ENCODE measurements at regions not wholly inside any gene's neighbourhood (a gene's known extent, or its start where the extent isn't known, plus 50 kb on each side); places are given as distances from the start of the nearest gene placed in this dataset.
A peak's percentile ranks its signal among the peaks of the same experiment; 100 is the strongest.
"Not testable (repeated sequence)": the region's sequence is repeated elsewhere in the genome, so short reads cannot be mapped to it uniquely, and the experiment has no call there.

- H3K4me1 ChIP-seq (ENCODE audit: control insufficient read depth in 1 of 2, insufficient read depth in 2 of 2, low read length in 2 of 2) = no peaks in the 10 kb centered on the region
- no CpG with 5 or more reads among the region's 4 CpGs for WGBS (ENCODE audit: extremely low coverage, insufficient coverage, insufficient read length)
- no peak overlapping the region for H3K23ac ChIP-seq (ENCODE audit: low read length)
- H3K79me1 ChIP-seq (ENCODE audit: low read length) = no peaks in the 10 kb centered on the region
- H3K79me2 ChIP-seq (ENCODE audit: control insufficient read depth, insufficient read depth, low read length, poor library complexity) = no peaks in the 10 kb centered on the region
- no peak overlapping the region for H3K9ac ChIP-seq (ENCODE audit: low read length)
- no peak overlapping the region for H2AFZ ChIP-seq (ENCODE audit: insufficient read depth, low read length, poor library complexity)
- no peak overlapping the region for H4K12ac ChIP-seq (ENCODE audit: low read depth, low read length)
- no peak overlapping the region for H3K14ac ChIP-seq (ENCODE audit: low read length)
- DNase-seq = no peak
- no peak overlapping the region for H3K4me2 ChIP-seq (ENCODE audit: low read length)
- H2AK5ac ChIP-seq (ENCODE audit: low read length) = no peak overlapping the region
- H3K36me3 ChIP-seq (ENCODE audit: control insufficient read depth in 1 of 2, insufficient read depth in 2 of 2, low read length in 2 of 2) = no peaks in the 10 kb centered on the region
- no peak overlapping the region for H2BK12ac ChIP-seq (ENCODE audit: low read length)
- H3K27me3 ChIP-seq (ENCODE audit: insufficient read depth, low read length) = no peaks in the 10 kb centered on the region
- no peak overlapping the region for H3K4ac ChIP-seq (ENCODE audit: low read depth, low read length)
- H3K18ac ChIP-seq (ENCODE audit: low read length) = no peak overlapping the region
- no peaks in the 10 kb centered on the region for H3K9me3 ChIP-seq (ENCODE audit: insufficient read depth, low read depth, low read length)
- H2BK120ac ChIP-seq (ENCODE audit: insufficient read depth, low read length, poor library complexity) = no peak overlapping the region
- no peak overlapping the region for H3K4me3 ChIP-seq (ENCODE audit: low read depth, low read length)
- no peak overlapping the region for H4K91ac ChIP-seq (ENCODE audit: low read depth, low read length)
- H4K8ac ChIP-seq (ENCODE audit: low read depth, low read length) = no peak overlapping the region
- no peak overlapping the region for H3K27ac ChIP-seq (ENCODE audit: low read depth, low read length)
- no peak overlapping the region for H2BK5ac ChIP-seq (ENCODE audit: low read depth, low read length, poor library complexity)
Observed at GRCh38 chr9:34773306-34773910, 63.5 kb upstream of the CCL21 start.

DNA sequence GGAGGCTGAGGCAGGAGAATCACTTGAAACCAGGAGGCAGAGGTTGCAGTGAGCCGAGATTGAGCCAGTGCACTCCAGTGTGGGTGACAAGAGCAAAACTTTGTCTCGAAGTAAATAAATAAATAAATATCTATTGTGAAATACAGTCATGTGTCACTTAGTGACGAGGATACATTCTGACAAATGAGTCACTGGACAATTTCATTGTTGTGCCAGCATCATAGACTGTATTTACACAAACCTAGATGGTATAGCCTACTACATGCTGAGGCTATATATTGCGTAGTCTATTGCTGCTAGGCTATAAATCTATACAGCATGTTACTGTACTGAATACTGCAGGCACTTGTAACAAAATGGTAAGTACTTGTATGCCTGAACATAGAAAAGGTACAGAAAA is 61.1 kb upstream of the CCL21 start:
- no peak overlapping the region for H2BK120ac ChIP-seq (ENCODE audit: insufficient read depth, low read length, poor library complexity)
- no peak overlapping the region for H3K9ac ChIP-seq (ENCODE audit: low read length)
- H3K79me1 ChIP-seq (ENCODE audit: low read length) = no peaks in the 10 kb centered on the region
- H4K8ac ChIP-seq (ENCODE audit: low read depth, low read length) = no peak overlapping the region
- H2BK5ac ChIP-seq (ENCODE audit: low read depth, low read length, poor library complexity) = no peak overlapping the region
- H3K4me2 ChIP-seq (ENCODE audit: low read length) = no peak overlapping the region
- H3K23ac ChIP-seq (ENCODE audit: low read length) = no peak overlapping the region
- H3K18ac ChIP-seq (ENCODE audit: low read length) = no peak overlapping the region
- H4K12ac ChIP-seq (ENCODE audit: low read depth, low read length) = no peak overlapping the region
- no peaks in the 10 kb centered on the region for H3K27me3 ChIP-seq (ENCODE audit: insufficient read depth, low read length)
- no peak overlapping the region for H2AK5ac ChIP-seq (ENCODE audit: low read length)
- no peaks in the 10 kb centered on the region for H3K36me3 ChIP-seq (ENCODE audit: control insufficient read depth in 1 of 2, insufficient read depth in 2 of 2, low read length in 2 of 2)
- no peaks in the 10 kb centered on the region for H3K9me3 ChIP-seq (ENCODE audit: insufficient read depth, low read depth, low read length)
- H3K14ac ChIP-seq (ENCODE audit: low read length) = no peak overlapping the region
- H4K91ac ChIP-seq (ENCODE audit: low read depth, low read length) = no peak overlapping the region
- peak; percentile 35 to 83 for DNase-seq
- no peak overlapping the region for H3K4ac ChIP-seq (ENCODE audit: low read depth, low read length)
- no CpG with 5 or more reads among the region's 4 CpGs for WGBS (ENCODE audit: extremely low coverage, insufficient coverage, insufficient read length)
- H3K4me3 ChIP-seq (ENCODE audit: low read depth, low read length) = no peak overlapping the region
- no peak overlapping the region for H3K27ac ChIP-seq (ENCODE audit: low read depth, low read length)
- no peak overlapping the region for H2AFZ ChIP-seq (ENCODE audit: insufficient read depth, low read length, poor library complexity)
- H3K4me1 ChIP-seq (ENCODE audit: control insufficient read depth in 1 of 2, insufficient read depth in 2 of 2, low read length in 2 of 2) = no peaks in the 10 kb centered on the region
- H2BK12ac ChIP-seq (ENCODE audit: low read length) = no peak overlapping the region
- H3K79me2 ChIP-seq (ENCODE audit: control insufficient read depth, insufficient read depth, low read length, poor library complexity) = no peaks in the 10 kb centered on the region

DNA sequence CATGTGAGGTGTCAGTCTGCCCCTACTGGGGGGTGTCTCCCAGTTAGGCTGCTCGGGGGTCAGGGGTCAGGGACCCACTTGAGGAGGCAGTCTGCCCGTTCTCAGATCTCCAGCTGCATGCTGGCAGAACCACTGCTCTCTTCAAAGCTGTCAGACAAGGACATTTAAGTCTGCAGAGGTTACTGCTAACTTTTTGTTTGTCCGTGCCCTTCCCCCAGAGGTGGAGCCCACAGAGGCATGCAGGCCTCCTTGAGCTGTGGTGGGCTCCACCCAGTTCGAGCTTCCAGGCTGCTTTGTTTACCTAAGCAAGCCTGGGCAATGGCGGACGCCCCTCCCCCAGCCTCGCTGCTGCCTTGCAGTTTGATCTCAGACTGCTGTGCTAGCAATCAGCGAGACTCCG is 57.2 kb upstream of the CCL21 start:
- not testable (repeated sequence) for H4K8ac ChIP-seq (ENCODE audit: low read depth, low read length); H2BK12ac ChIP-seq (ENCODE audit: low read length); H3K4ac ChIP-seq (ENCODE audit: low read depth, low read length); H2BK120ac ChIP-seq (ENCODE audit: insufficient read depth, low read length, poor library complexity); H3K79me2 ChIP-seq (ENCODE audit: control insufficient read depth, insufficient read depth, low read length, poor library complexity); H2BK5ac ChIP-seq (ENCODE audit: low read depth, low read length, poor library complexity); H3K4me2 ChIP-seq (ENCODE audit: low read length); H3K4me1 ChIP-seq (ENCODE audit: control insufficient read depth in 1 of 2, insufficient read depth in 2 of 2, low read length in 2 of 2); H3K18ac ChIP-seq (ENCODE audit: low read length); H3K14ac ChIP-seq (ENCODE audit: low read length); H2AK5ac ChIP-seq (ENCODE audit: low read length); H3K36me3 ChIP-seq (ENCODE audit: control insufficient read depth in 1 of 2, insufficient read depth in 2 of 2, low read length in 2 of 2); H3K27me3 ChIP-seq (ENCODE audit: insufficient read depth, low read length); H4K12ac ChIP-seq (ENCODE audit: low read depth, low read length); H2AFZ ChIP-seq (ENCODE audit: insufficient read depth, low read length, poor library complexity); H4K91ac ChIP-seq (ENCODE audit: low read depth, low read length); H3K9me3 ChIP-seq (ENCODE audit: insufficient read depth, low read depth, low read length); H3K79me1 ChIP-seq (ENCODE audit: low read length); DNase-seq; H3K9ac ChIP-seq (ENCODE audit: low read length); H3K27ac ChIP-seq (ENCODE audit: low read depth, low read length); H3K4me3 ChIP-seq (ENCODE audit: low read depth, low read length); H3K23ac ChIP-seq (ENCODE audit: low read length)
- WGBS (ENCODE audit: extremely low coverage, insufficient coverage, insufficient read length) = no CpG with 5 or more reads among the region's 9 CpGs

GRCh38 chr9:34760196-34761040 is 50.5 kb upstream of the CCL21 start:
- not testable (repeated sequence) for H3K4ac ChIP-seq (ENCODE audit: low read depth, low read length); H4K8ac ChIP-seq (ENCODE audit: low read depth, low read length); H3K79me2 ChIP-seq (ENCODE audit: control insufficient read depth, insufficient read depth, low read length, poor library complexity); H3K14ac ChIP-seq (ENCODE audit: low read length); H3K36me3 ChIP-seq (ENCODE audit: control insufficient read depth in 1 of 2, insufficient read depth in 2 of 2, low read length in 2 of 2); H2BK5ac ChIP-seq (ENCODE audit: low read depth, low read length, poor library complexity); H3K18ac ChIP-seq (ENCODE audit: low read length); H3K4me1 ChIP-seq (ENCODE audit: control insufficient read depth in 1 of 2, insufficient read depth in 2 of 2, low read length in 2 of 2); H3K4me2 ChIP-seq (ENCODE audit: low read length); H3K9me3 ChIP-seq (ENCODE audit: insufficient read depth, low read depth, low read length); H3K27me3 ChIP-seq (ENCODE audit: insufficient read depth, low read length); H2AK5ac ChIP-seq (ENCODE audit: low read length); H3K79me1 ChIP-seq (ENCODE audit: low read length); H4K91ac ChIP-seq (ENCODE audit: low read depth, low read length); H3K23ac ChIP-seq (ENCODE audit: low read length); H3K9ac ChIP-seq (ENCODE audit: low read length); H3K4me3 ChIP-seq (ENCODE audit: low read depth, low read length); H2BK120ac ChIP-seq (ENCODE audit: insufficient read depth, low read length, poor library complexity); H2BK12ac ChIP-seq (ENCODE audit: low read length); H4K12ac ChIP-seq (ENCODE audit: low read depth, low read length); H3K27ac ChIP-seq (ENCODE audit: low read depth, low read length); H2AFZ ChIP-seq (ENCODE audit: insufficient read depth, low read length, poor library complexity)
- DNase-seq = peak; percentile 22 to 63
- WGBS (ENCODE audit: extremely low coverage, insufficient coverage, insufficient read length) = no CpG with 5 or more reads among the region's 32 CpGs
